ENCODE measurements at regions not wholly inside any gene's neighbourhood (a gene's known extent, or its start where the extent isn't known, plus 50 kb on each side); places are given as distances from the start of the nearest gene placed in this dataset.

- no peak overlapping the region for H3K4me3 ChIP-seq
- Mint-ChIP-seq H3K4me3 (no peak overlapping the region), H3K27me3 (ENCODE audit: insufficient read depth, low read depth) (peaks cover 6% of the 10 kb centered on the region), H3K9me3 (peaks cover 24% of the 10 kb centered on the region), H3K4me1 (peaks cover 47% of the 10 kb centered on the region), H3K27ac (no peak overlapping the region), H3K36me3 (peaks cover 18% of the 10 kb centered on the region)
- H3K4me1 ChIP-seq: peaks cover 21% of the 10 kb centered on the region
- no peak for TF ChIP-seq EZH2 (IDR thresholded peaks at IDR 0.05)
- no peak for TF ChIP-seq EZH2phosphoT487 (IDR thresholded peaks at IDR 0.05)
- no peak for TF ChIP-seq CTCF (IDR thresholded peaks at IDR 0.05)
- H3K9me3 ChIP-seq (ENCODE audit: low read depth): no peaks in the 10 kb centered on the region
- no peak overlapping the region for H3K4me2 ChIP-seq
- no peak overlapping the region for H2AFZ ChIP-seq (replicated peaks)
- no peak overlapping the region for H3K27ac ChIP-seq
- no peaks in the 10 kb centered on the region for H4K20me1 ChIP-seq (ENCODE audit: low read depth)
- no peaks in the 10 kb centered on the region for H3K79me2 ChIP-seq (ENCODE audit: low read depth)
- H3K27me3 ChIP-seq: no peaks in the 10 kb centered on the region
- DNase-seq (ENCODE audit: low spot score): no peak
- no peak overlapping the region for H3K9ac ChIP-seq
- H3F3A ChIP-seq (ENCODE audit: low read depth): peaks cover 4% of the 10 kb centered on the region
- no peaks in the 10 kb centered on the region for H3K36me3 ChIP-seq
Observed at GRCh38 chr13:78024996-78025395, 106.4 kb upstream of the EDNRB start.

- H3K4me3 ChIP-seq: no peak overlapping the region
- H3K27ac Mint-ChIP-seq: no peak overlapping the region
- H2AFZ ChIP-seq (replicated peaks): no peak overlapping the region
- peaks cover 20% of the 10 kb centered on the region for H3K36me3 Mint-ChIP-seq
- no peak overlapping the region for H3K4me3 Mint-ChIP-seq
- H3K4me2 ChIP-seq: no peak overlapping the region
- H3K9ac ChIP-seq: no peak overlapping the region
- no peaks in the 10 kb centered on the region for H3K36me3 ChIP-seq
- H3K4me1 ChIP-seq: peaks cover 12% of the 10 kb centered on the region
- H3K27ac ChIP-seq: no peak overlapping the region
- peaks cover 34% of the 10 kb centered on the region for H3K9me3 Mint-ChIP-seq
- no peaks in the 10 kb centered on the region for H3K27me3 ChIP-seq
- H3K79me2 ChIP-seq (ENCODE audit: low read depth): no peaks in the 10 kb centered on the region
- no peaks in the 10 kb centered on the region for H3K9me3 ChIP-seq (ENCODE audit: low read depth)
- no peaks in the 10 kb centered on the region for H3F3A ChIP-seq (ENCODE audit: low read depth)
- no peak for TF ChIP-seq CTCF (IDR thresholded peaks at IDR 0.05)
- TF ChIP-seq EZH2 (IDR thresholded peaks at IDR 0.05): no peak
- TF ChIP-seq EZH2phosphoT487 (IDR thresholded peaks at IDR 0.05): no peak
- peaks cover 6% of the 10 kb centered on the region for H3K27me3 Mint-ChIP-seq (ENCODE audit: insufficient read depth, low read depth)
- H4K20me1 ChIP-seq (ENCODE audit: low read depth): no peaks in the 10 kb centered on the region
- no peak for DNase-seq (ENCODE audit: low spot score)
- peaks cover 28% of the 10 kb centered on the region for H3K4me1 Mint-ChIP-seq
Observed at GRCh38 chr13:78022164-78022877, 103.7 kb upstream of the EDNRB start.

GRCh38 chr13:78020861-78021260, 102.2 kb upstream of the EDNRB start:
- Histone ChIP-seq H3K4me3 (no peak overlapping the region), H3K4me2 (peak overlapping the region; percentile 27), H3K27ac (no peak overlapping the region), H3K27me3 (no peaks in the 10 kb centered on the region), H3F3A (ENCODE audit: low read depth) (no peaks in the 10 kb centered on the region), H3K79me2 (ENCODE audit: low read depth) (no peaks in the 10 kb centered on the region), H4K20me1 (ENCODE audit: low read depth) (no peaks in the 10 kb centered on the region), H3K9me3 (ENCODE audit: low read depth) (no peaks in the 10 kb centered on the region), H3K9ac (no peak overlapping the region), H3K36me3 (no peaks in the 10 kb centered on the region), H3K4me1 (peaks cover 12% of the 10 kb centered on the region), H2AFZ (replicated peaks) (no peak overlapping the region)
- Mint-ChIP-seq H3K9me3 (peaks cover 47% of the 10 kb centered on the region), H3K36me3 (peaks cover 23% of the 10 kb centered on the region), H3K4me3 (no peak overlapping the region), H3K27me3 (ENCODE audit: insufficient read depth, low read depth) (peaks cover 7% of the 10 kb centered on the region), H3K27ac (peak overlapping the region; percentile 91), H3K4me1 (peaks cover 23% of the 10 kb centered on the region)
- no peak for TF ChIP-seq CTCF (IDR thresholded peaks at IDR 0.05)
- TF ChIP-seq EZH2phosphoT487 (IDR thresholded peaks at IDR 0.05): peak; percentile 84
- peak; percentile 70 for DNase-seq (ENCODE audit: low spot score)

Data from neural progenitor cell (in vitro differentiated cells).